ENCODE measurements at regions not wholly inside any gene's neighbourhood (a gene's known extent, or its start where the extent isn't known, plus 50 kb on each side); places are given as distances from the start of the nearest gene placed in this dataset.

- no peak overlapping the region for H3K9ac ChIP-seq (ENCODE audit: low read depth in 1 of 2, low read length in 2 of 2)
- H3K4me1 ChIP-seq (ENCODE audit: control insufficient read depth in 4 of 4, insufficient read depth in 4 of 4, low read length in 3 of 4), result no peaks in the 10 kb centered on the region
- H3K9me3 ChIP-seq (ENCODE audit: control insufficient read depth in 4 of 4, low read length in 3 of 4), result no peaks in the 10 kb centered on the region
- H3K27me3 ChIP-seq (ENCODE audit: control insufficient read depth in 4 of 4, insufficient read depth in 4 of 4, low read length in 3 of 4), result no peaks in the 10 kb centered on the region
- H3K27ac ChIP-seq (ENCODE audit: low read depth in 1 of 2, low read length in 2 of 2), result no peak overlapping the region
- DNase-seq (ENCODE audit: low spot score), result no peak
- no peak for TF ChIP-seq RXRA (IDR thresholded peaks at IDR 0.05)
- no peak for TF ChIP-seq ZBTB33 (IDR thresholded peaks at IDR 0.05)
- no peak for TF ChIP-seq NR2F2 (IDR thresholded peaks at IDR 0.05)
- no peak for TF ChIP-seq TAF1 (conservative IDR thresholded peaks at IDR 0.05)
- TF ChIP-seq RAD21 (IDR thresholded peaks at IDR 0.05), result no peak
- TF ChIP-seq EGR1 (IDR thresholded peaks at IDR 0.05; ENCODE audit: low read depth in 2 of 2), result no peak
- no peak for TF ChIP-seq SP1 (IDR thresholded peaks at IDR 0.05)
- no peak for TF ChIP-seq ATF3 (IDR thresholded peaks at IDR 0.05)
- TF ChIP-seq FOXA2 (IDR thresholded peaks at IDR 0.05), result no peak
- 85% methylated on average over 9 of the region's 9 CpGs for WGBS
- H3K36me3 ChIP-seq (ENCODE audit: control insufficient read depth in 4 of 4, insufficient read depth in 3 of 4, low read depth in 1 of 4, low read length in 3 of 4), result no peaks in the 10 kb centered on the region
- no peak overlapping the region for H3K4me3 ChIP-seq (ENCODE audit: low read depth in 1 of 3, low read length in 3 of 3)
Observed at GRCh38 chr15:69951898-69952555, 145.7 kb downstream of the TLE3 start.

DNA sequence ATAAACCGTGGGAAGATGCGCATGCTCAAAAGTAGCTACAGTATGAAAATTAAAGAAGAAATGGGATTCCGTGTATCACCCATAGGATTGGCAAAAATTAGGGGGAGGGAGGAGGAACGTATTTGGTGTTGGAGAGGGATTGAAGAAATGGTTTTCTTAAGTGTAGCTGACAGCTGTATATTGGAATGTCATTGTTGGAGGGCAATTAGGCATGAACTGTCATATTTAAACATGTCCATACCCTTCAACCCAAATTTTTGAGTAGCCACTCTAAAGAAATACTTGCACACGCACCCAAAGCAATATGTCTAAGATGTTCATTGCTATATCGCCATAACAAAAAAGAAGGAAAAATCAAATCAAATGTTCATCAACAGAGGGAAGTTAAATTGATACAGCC lies 144.7 kb downstream of the TLE3 start:
- Histone ChIP-seq H3K9ac (ENCODE audit: low read depth in 1 of 2, low read length in 2 of 2) (no peak overlapping the region), H3K4me3 (ENCODE audit: low read depth in 1 of 3, low read length in 3 of 3) (no peak overlapping the region), H3K9me3 (ENCODE audit: control insufficient read depth in 4 of 4, low read length in 3 of 4) (no peaks in the 10 kb centered on the region), H3K27ac (ENCODE audit: low read depth in 1 of 2, low read length in 2 of 2) (no peak overlapping the region), H3K27me3 (ENCODE audit: control insufficient read depth in 4 of 4, insufficient read depth in 4 of 4, low read length in 3 of 4) (no peaks in the 10 kb centered on the region), H3K4me1 (ENCODE audit: control insufficient read depth in 4 of 4, insufficient read depth in 4 of 4, low read length in 3 of 4) (no peaks in the 10 kb centered on the region), H3K36me3 (ENCODE audit: control insufficient read depth in 4 of 4, insufficient read depth in 3 of 4, low read depth in 1 of 4, low read length in 3 of 4) (no peaks in the 10 kb centered on the region)
- no peak for DNase-seq (ENCODE audit: low spot score)
- TF ChIP-seq MAX (IDR thresholded peaks at IDR 0.05), result no peak
- TF ChIP-seq JUND (IDR thresholded peaks at IDR 0.05), result no peak
- TF ChIP-seq REST (IDR thresholded peaks at IDR 0.05), result no peak
- TF ChIP-seq RAD21 (IDR thresholded peaks at IDR 0.05), result no peak
- TF ChIP-seq FOXA2 (IDR thresholded peaks at IDR 0.05), result no peak
- no peak for TF ChIP-seq RXRA (IDR thresholded peaks at IDR 0.05)
- TF ChIP-seq EGR1 (IDR thresholded peaks at IDR 0.05; ENCODE audit: low read depth in 2 of 2), result no peak
- TF ChIP-seq GABPA (IDR thresholded peaks at IDR 0.05 in 1 of 2, conservative IDR thresholded peaks at IDR 0.05 in 1 of 2), result no peak
- no peak for TF ChIP-seq ATF3 (IDR thresholded peaks at IDR 0.05)
- no peak for TF ChIP-seq HNF4A (conservative IDR thresholded peaks at IDR 0.05)
- no peak for TF ChIP-seq YY1 (IDR thresholded peaks at IDR 0.05)
- 81% methylated on average over 6 of the region's 6 CpGs for WGBS

Measured in liver (tissue), 7 donors.